Mesenchymal stem cell (in vitro differentiated cells and primary cell): ENCODE measurements at regions not wholly inside any gene's neighbourhood (a gene's known extent, or its start where the extent isn't known, plus 50 kb on each side); places are given as distances from the start of the nearest gene placed in this dataset.
A peak's percentile ranks its signal among the peaks of the same experiment; 100 is the strongest.

Source experiments
- DNase-seq: peaks from one replicate; pipeline ENCODE4 v3.0.0-alpha.2; 2013
- H2AFZ ChIP-seq: one replicate; pipeline ENCODE4 v1.6.1; 2013; ENCODE audit warnings: low read depth, mild to moderate bottlenecking, control low read depth, inconsistent platforms, low read length, moderate library complexity
- H2AK5ac ChIP-seq: 2 replicates; pipeline ENCODE4 v1.6.1; 2013; ENCODE audit warnings: low read length, moderate library complexity, mild to moderate bottlenecking, inconsistent platforms; ENCODE audit not compliant: severe bottlenecking
- H2BK120ac ChIP-seq: one replicate; pipeline ENCODE4 v1.6.1; 2013; ENCODE audit warnings: low read depth, mild to moderate bottlenecking, inconsistent platforms, low read length, moderate library complexity
- H2BK12ac ChIP-seq, 2 experiments: one replicate each; pipeline ENCODE4 v1.6.1; 2013; ENCODE audit warnings: inconsistent platforms in 2 of 2, low read length in 2 of 2, mild to moderate bottlenecking in 2 of 2, moderate library complexity in 2 of 2, control low read depth in 1 of 2
- H2BK15ac ChIP-seq: one replicate; pipeline ENCODE4 v1.6.1; 2013; ENCODE audit warnings: mild to moderate bottlenecking, low read depth, inconsistent platforms; ENCODE audit not compliant: poor library complexity, severe bottlenecking
- H2BK5ac ChIP-seq: 2 replicates; pipeline ENCODE4 v1.6.1; 2013; ENCODE audit warnings: low read depth, mild to moderate bottlenecking, low read length, control low read depth, inconsistent platforms; ENCODE audit not compliant: poor library complexity, severe bottlenecking
- H3K14ac ChIP-seq, 2 experiments: one replicate each; pipeline ENCODE4 v1.6.1; 2013; ENCODE audit warnings: inconsistent platforms in 2 of 2, low read length in 2 of 2, control low read depth in 1 of 2, mild to moderate bottlenecking in 1 of 2, moderate library complexity in 1 of 2
- H3K18ac ChIP-seq, 2 experiments: one replicate each; pipeline ENCODE4 v1.6.1; 2013; ENCODE audit warnings: inconsistent platforms in 2 of 2, low read length in 2 of 2, control low read depth in 1 of 2, low read depth in 1 of 2, mild to moderate bottlenecking in 1 of 2
- H3K23ac ChIP-seq, 2 experiments: one replicate each; pipeline ENCODE4 v1.6.1; 2013; ENCODE audit warnings: inconsistent platforms in 2 of 2, low read length in 2 of 2, mild to moderate bottlenecking in 2 of 2, moderate library complexity in 2 of 2, control low read depth in 1 of 2
- H3K27ac ChIP-seq: 2 replicates; pipeline ENCODE4 v1.5.1; 2013; ENCODE audit warnings: mild to moderate bottlenecking, moderate library complexity, low read length, control low read depth, inconsistent platforms; ENCODE audit not compliant: poor library complexity, severe bottlenecking
- H3K27me3 ChIP-seq, 2 experiments: 2 replicates each; pipeline versions ENCODE4 v1.6.1 to v1.7.0; 2013; ENCODE audit warnings: low read length in 2 of 2, mild to moderate bottlenecking in 2 of 2, moderate library complexity in 2 of 2, control low read depth in 1 of 2, inconsistent platforms in 1 of 2; ENCODE audit not compliant: control insufficient read depth in 1 of 2, insufficient read depth in 1 of 2
- H3K36me3 ChIP-seq, 2 experiments: 2 replicates each; pipeline versions ENCODE4 v1.6.1 to v1.7.0; 2013; ENCODE audit warnings: low read length in 2 of 2, control low read depth in 1 of 2, inconsistent platforms in 1 of 2, low read depth in 1 of 2, mild to moderate bottlenecking in 1 of 2; ENCODE audit not compliant: insufficient read depth in 2 of 2, control insufficient read depth in 1 of 2
- H3K4ac ChIP-seq, 2 experiments: one replicate each; pipeline ENCODE4 v1.6.1; 2013; ENCODE audit warnings: inconsistent platforms in 2 of 2, low read length in 2 of 2, mild to moderate bottlenecking in 2 of 2, moderate library complexity in 2 of 2, control low read depth in 1 of 2, low read depth in 1 of 2
- H3K4me1 ChIP-seq: 2 replicates; pipeline ENCODE4 v1.6.1; 2013; ENCODE audit warnings: low read depth, low read length, control low read depth; ENCODE audit not compliant: control insufficient read depth, insufficient read depth
- H3K4me2 ChIP-seq: 2 replicates; pipeline ENCODE4 v1.6.1; 2013; ENCODE audit warnings: low read length, mild to moderate bottlenecking, inconsistent platforms; ENCODE audit not compliant: poor library complexity, severe bottlenecking
- H3K4me3 ChIP-seq, 2 experiments: 2 replicates each; pipeline versions ENCODE4 v1.5.1 to v1.7.0; 2013; ENCODE audit warnings: low read length in 2 of 2, mild to moderate bottlenecking in 2 of 2, control low read depth in 1 of 2, low read depth in 1 of 2; ENCODE audit not compliant: insufficient read depth in 1 of 2
- H3K79me1 ChIP-seq: replicated peaks from 2 replicates; pipeline ENCODE4 v1.6.1; 2013; ENCODE audit warnings: mild to moderate bottlenecking, control low read depth, low read length, inconsistent platforms; ENCODE audit not compliant: poor library complexity, severe bottlenecking
- H3K9ac ChIP-seq: 2 replicates; pipeline ENCODE4 v1.7.0; 2013; ENCODE audit warnings: mild to moderate bottlenecking, low read length, moderate library complexity
- H3K9me3 ChIP-seq: 2 replicates; pipeline ENCODE4 v1.7.0; 2013; ENCODE audit warnings: mild to moderate bottlenecking, low read length; ENCODE audit not compliant: control insufficient read depth
- H4K8ac ChIP-seq: one replicate; pipeline ENCODE4 v1.6.1; 2013; ENCODE audit warnings: inconsistent platforms, mild to moderate bottlenecking, low read length, moderate library complexity
- H4K91ac ChIP-seq: one replicate; pipeline ENCODE4 v1.6.1; 2013; ENCODE audit warnings: mild to moderate bottlenecking, low read length, inconsistent platforms
- WGBS: methylation state at CpG from one replicate; pipeline ENCODE4 v1.1.7; 2013; ENCODE audit warnings: mixed read lengths; 5-methylcytosine and 5-hydroxymethylcytosine counted together

DNA sequence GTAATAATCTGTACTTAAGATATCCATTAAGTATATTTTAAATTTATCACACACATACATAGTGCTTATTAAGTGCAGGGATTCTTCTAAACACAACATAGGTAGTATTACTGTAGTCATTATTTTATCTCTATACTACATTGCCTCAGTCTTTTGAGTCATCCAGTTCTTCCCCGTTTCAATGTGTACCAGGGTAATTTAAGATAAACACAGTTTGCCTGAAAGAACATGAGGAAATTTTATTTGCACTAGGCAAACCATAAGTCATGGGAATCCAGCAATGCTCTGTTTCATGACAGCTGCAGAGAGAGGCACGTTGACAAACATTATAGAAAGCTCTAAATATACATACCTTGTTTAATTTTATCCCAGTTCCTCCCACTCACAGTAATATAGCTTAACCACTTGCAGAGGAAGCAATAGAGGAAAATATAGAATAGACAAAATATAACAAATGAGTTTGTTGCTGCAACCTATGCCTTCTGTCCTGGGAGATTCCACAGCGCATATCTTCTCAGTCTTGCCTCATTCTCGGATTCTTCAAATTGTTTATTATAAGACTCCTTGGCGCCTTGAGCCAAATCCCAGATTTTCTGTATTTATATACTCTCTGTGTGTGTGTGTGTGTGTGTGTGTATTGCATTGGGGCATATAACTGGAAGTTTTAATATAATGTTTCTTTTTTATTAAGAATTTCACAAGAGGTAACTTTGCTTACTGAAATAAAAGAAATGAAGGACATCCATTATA, 258.6 kb downstream of the FAM133A start:
- Histone ChIP-seq H2BK120ac (no peak overlapping the region), H3K27me3 (no peaks in the 10 kb centered on the region), H3K36me3 (no peaks in the 10 kb centered on the region), H3K23ac (no peak overlapping the region), H3K4me1 (no peaks in the 10 kb centered on the region), H3K4me2 (no peak overlapping the region), H3K18ac (no peak overlapping the region), H3K27ac (no peak overlapping the region), H2AFZ (no peak overlapping the region), H2BK12ac (no peak overlapping the region), H4K91ac (no peak overlapping the region), H3K79me1 (no peaks in the 10 kb centered on the region), H3K4me3 (no peak overlapping the region), H3K9me3 (peaks cover 3% of the 10 kb centered on the region), H3K9ac (no peak overlapping the region), H3K14ac (no peak overlapping the region), H2BK5ac (no peak overlapping the region), H4K8ac (no peak overlapping the region), H2BK15ac (no peak overlapping the region), H3K4ac (no peak overlapping the region), H2AK5ac (no peak overlapping the region)
- peak; percentile 0 for DNase-seq
- WGBS = 50% methylated on average over 2 of the region's 5 CpGs

GRCh38 chrX:93977641-93978040, 303.6 kb downstream of the FAM133A start:
- Histone ChIP-seq H3K4ac (no peak overlapping the region), H3K14ac (no peak overlapping the region), H2BK15ac (no peak overlapping the region), H3K36me3 (no peaks in the 10 kb centered on the region), H4K91ac (no peak overlapping the region), H3K4me2 (no peak overlapping the region), H3K27ac (no peak overlapping the region), H2BK120ac (no peak overlapping the region), H3K9me3 (peaks cover 3% of the 10 kb centered on the region), H3K27me3 (no peaks in the 10 kb centered on the region), H3K4me1 (no peaks in the 10 kb centered on the region), H2BK5ac (no peak overlapping the region), H3K23ac (no peak overlapping the region), H3K79me1 (no peaks in the 10 kb centered on the region), H3K4me3 (no peak overlapping the region), H3K18ac (no peak overlapping the region), H3K9ac (no peak overlapping the region), H4K8ac (no peak overlapping the region), H2BK12ac (no peak overlapping the region), H2AFZ (no peak overlapping the region), H2AK5ac (no peak overlapping the region)
- DNase-seq = no peak

DNA sequence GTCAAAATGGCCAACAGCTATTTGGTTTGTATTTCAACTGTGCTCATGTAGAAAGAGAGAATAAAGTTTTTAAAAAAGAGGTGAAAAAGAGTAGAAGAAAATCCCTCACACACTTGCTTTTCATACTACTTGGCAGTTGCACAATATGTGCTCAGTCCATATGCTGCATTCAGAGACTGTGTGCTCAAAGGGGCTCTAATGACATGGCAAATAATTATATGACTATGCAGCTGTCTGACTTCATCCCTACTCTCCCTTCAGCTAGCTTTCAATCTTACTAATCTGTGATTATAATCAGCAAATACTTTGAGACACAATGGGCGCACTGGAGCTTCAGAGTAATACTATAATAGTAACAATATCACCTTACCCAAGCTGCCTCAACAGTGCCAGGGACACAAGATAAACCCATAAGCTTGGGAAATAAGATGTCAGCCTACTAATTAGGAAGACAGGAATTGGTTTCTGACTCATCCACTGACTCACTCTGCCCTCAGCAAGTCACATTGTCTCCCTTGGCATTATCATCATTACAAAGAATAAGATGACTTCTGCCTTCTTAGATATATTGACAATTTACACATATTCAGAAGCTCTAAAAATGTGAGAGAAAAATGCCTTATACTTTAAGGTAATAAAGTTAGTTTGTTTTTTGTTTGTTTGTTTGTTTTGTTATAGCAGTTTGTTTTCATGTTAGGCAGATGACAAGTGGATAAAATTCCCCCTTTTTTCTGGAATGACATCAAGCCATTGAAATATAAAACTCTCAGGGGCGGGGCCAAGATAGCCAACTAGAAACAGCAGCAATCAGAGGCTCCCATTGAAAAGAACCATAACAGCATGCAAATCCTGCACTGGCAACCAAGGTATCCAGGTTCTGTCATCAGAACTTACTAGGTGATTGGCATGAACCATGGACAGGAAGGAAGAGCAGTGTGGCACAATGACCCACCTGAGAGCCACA, 311.6 kb downstream of the FAM133A start:
- Histone ChIP-seq H2AFZ (no peak overlapping the region), H2BK15ac (no peak overlapping the region), H3K9me3 (peaks cover 10% of the 10 kb centered on the region), H3K27me3 (no peaks in the 10 kb centered on the region), H3K4me3 (no peak overlapping the region), H2BK5ac (no peak overlapping the region), H4K91ac (no peak overlapping the region), H2AK5ac (no peak overlapping the region), H3K27ac (no peak overlapping the region), H3K14ac (no peak overlapping the region), H3K23ac (no peak overlapping the region), H4K8ac (no peak overlapping the region), H3K18ac (no peak overlapping the region), H3K36me3 (no peaks in the 10 kb centered on the region), H3K9ac (no peak overlapping the region), H3K4me2 (no peak overlapping the region), H2BK12ac (no peak overlapping the region), H2BK120ac (no peak overlapping the region), H3K79me1 (no peaks in the 10 kb centered on the region), H3K4me1 (no peaks in the 10 kb centered on the region), H3K4ac (no peak overlapping the region)
- DNase-seq = no peak
- 29% methylated on average over 1 of the region's 2 CpGs for WGBS
